ENCODE measurements at regions not wholly inside any gene's neighbourhood (a gene's known extent, or its start where the extent isn't known, plus 50 kb on each side); places are given as distances from the start of the nearest gene placed in this dataset.
"Not testable (repeated sequence)": the region's sequence is repeated elsewhere in the genome, so short reads cannot be mapped to it uniquely, and the experiment has no call there.

- H3K27me3 ChIP-seq (ENCODE audit: low read depth); DNase-seq (ENCODE audit: low spot score in 2 of 2); H3K9me3 ChIP-seq; H3K36me3 ChIP-seq (replicated peaks); H3K4me3 ChIP-seq; H3K4me1 ChIP-seq; in situ Hi-C loops (cut with MboI; ENCODE audit: low sequenced_read_pairs): not testable (repeated sequence)
Measured at GRCh38 chr5:176103083-176103482, 135.0 kb upstream of the THOC3 start.

- H3K4me3 ChIP-seq; H3K27me3 ChIP-seq (ENCODE audit: low read depth); in situ Hi-C loops (cut with MboI; ENCODE audit: low sequenced_read_pairs); H3K9me3 ChIP-seq; DNase-seq (ENCODE audit: low spot score in 2 of 2); H3K4me1 ChIP-seq; H3K36me3 ChIP-seq (replicated peaks): not testable (repeated sequence)
Measured at GRCh38 chr5:176112888-176113287, 125.3 kb upstream of the SIMC1 start.

GRCh38 chr5:176113673-176114335, 124.4 kb upstream of the SIMC1 start:
- DNase-seq (ENCODE audit: low spot score in 2 of 2); in situ Hi-C loops (cut with MboI; ENCODE audit: low sequenced_read_pairs); H3K4me3 ChIP-seq; H3K9me3 ChIP-seq; H3K27me3 ChIP-seq (ENCODE audit: low read depth); H3K4me1 ChIP-seq; H3K36me3 ChIP-seq (replicated peaks): not testable (repeated sequence)

GRCh38 chr5:176114825-176115224, 123.4 kb upstream of the SIMC1 start:
- in situ Hi-C loops (cut with MboI; ENCODE audit: low sequenced_read_pairs); DNase-seq (ENCODE audit: low spot score in 2 of 2); H3K27me3 ChIP-seq (ENCODE audit: low read depth); H3K36me3 ChIP-seq (replicated peaks); H3K9me3 ChIP-seq; H3K4me3 ChIP-seq; H3K4me1 ChIP-seq: not testable (repeated sequence)

- H3K4me1 ChIP-seq; H3K36me3 ChIP-seq (replicated peaks); H3K27me3 ChIP-seq (ENCODE audit: low read depth); DNase-seq (ENCODE audit: low spot score in 2 of 2); H3K4me3 ChIP-seq; in situ Hi-C loops (cut with MboI; ENCODE audit: low sequenced_read_pairs); H3K9me3 ChIP-seq: not testable (repeated sequence)
Measured at GRCh38 chr5:176117699-176118238, 120.5 kb upstream of the SIMC1 start.

GRCh38 chr5:176122361-176122760, 115.9 kb upstream of the SIMC1 start:
- DNase-seq (ENCODE audit: low spot score in 2 of 2); H3K4me1 ChIP-seq; in situ Hi-C loops (cut with MboI; ENCODE audit: low sequenced_read_pairs); H3K4me3 ChIP-seq; H3K36me3 ChIP-seq (replicated peaks); H3K27me3 ChIP-seq (ENCODE audit: low read depth); H3K9me3 ChIP-seq: not testable (repeated sequence)

GRCh38 chr5:176124120-176124519, 114.1 kb upstream of the SIMC1 start:
- in situ Hi-C loops (cut with MboI; ENCODE audit: low sequenced_read_pairs); H3K36me3 ChIP-seq (replicated peaks); H3K27me3 ChIP-seq (ENCODE audit: low read depth); DNase-seq (ENCODE audit: low spot score in 2 of 2); H3K9me3 ChIP-seq; H3K4me3 ChIP-seq; H3K4me1 ChIP-seq: not testable (repeated sequence)

GRCh38 chr5:176131771-176132170, 106.5 kb upstream of the SIMC1 start:
- Histone ChIP-seq H3K27me3 (ENCODE audit: low read depth) (no peaks in the 10 kb centered on the region), H3K9me3 (no peaks in the 10 kb centered on the region), H3K4me3 (no peak overlapping the region), H3K36me3 (replicated peaks) (no peaks in the 10 kb centered on the region), H3K4me1 (no peaks in the 10 kb centered on the region)
- DNase-seq (ENCODE audit: low spot score in 2 of 2): no peak
- in situ Hi-C loops (cut with MboI; ENCODE audit: low sequenced_read_pairs): loop anchor here (25.0 kb wide), 1 partner anchor 1581 kb away; no protein-coding TSS in a partner anchor

- in situ Hi-C loops (cut with MboI; ENCODE audit: low sequenced_read_pairs): loop anchor here (25.0 kb wide), 1 partner anchor 1580 kb away; no protein-coding TSS in a partner anchor
- Histone ChIP-seq H3K4me3 (no peak overlapping the region), H3K27me3 (ENCODE audit: low read depth) (0 out of 2 replicates have a peak, but pooled peaks cover 2% of the 10 kb centered on the region), H3K9me3 (no peaks in the 10 kb centered on the region), H3K4me1 (no peaks in the 10 kb centered on the region), H3K36me3 (replicated peaks) (no peaks in the 10 kb centered on the region)
- no peak for DNase-seq (ENCODE audit: low spot score in 2 of 2)
Measured at GRCh38 chr5:176132471-176133288, 105.5 kb upstream of the SIMC1 start.

GRCh38 chr5:176133289-176133870, 104.8 kb upstream of the SIMC1 start:
- Histone ChIP-seq H3K4me3 (no peak overlapping the region), H3K27me3 (ENCODE audit: low read depth) (0 out of 2 replicates have a peak, but pooled peaks cover 2% of the 10 kb centered on the region), H3K36me3 (replicated peaks) (no peaks in the 10 kb centered on the region), H3K9me3 (no peaks in the 10 kb centered on the region), H3K4me1 (no peaks in the 10 kb centered on the region)
- no peak for DNase-seq (ENCODE audit: low spot score in 2 of 2)
- in situ Hi-C loops (cut with MboI; ENCODE audit: low sequenced_read_pairs): loop anchor here (25.0 kb wide), 1 partner anchor 1579 kb away; no protein-coding TSS in a partner anchor

GRCh38 chr5:176133877-176134276, 104.3 kb upstream of the SIMC1 start:
- no peaks in the 10 kb centered on the region for H3K4me1 ChIP-seq
- no peaks in the 10 kb centered on the region for H3K36me3 ChIP-seq (replicated peaks)
- 0 out of 2 replicates have a peak, but pooled peaks cover 2% of the 10 kb centered on the region for H3K27me3 ChIP-seq (ENCODE audit: low read depth)
- no peak overlapping the region for H3K4me3 ChIP-seq
- DNase-seq (ENCODE audit: low spot score in 2 of 2): no peak
- in situ Hi-C loops (cut with MboI; ENCODE audit: low sequenced_read_pairs): loop anchor here (25.0 kb wide), 1 partner anchor 1578 kb away; no protein-coding TSS in a partner anchor
- no peaks in the 10 kb centered on the region for H3K9me3 ChIP-seq

GRCh38 chr5:176134529-176135223, 103.5 kb upstream of the SIMC1 start:
- no peak overlapping the region for H3K4me3 ChIP-seq
- in situ Hi-C loops (cut with MboI; ENCODE audit: low sequenced_read_pairs): loop anchor here (25.0 kb wide), 1 partner anchor 1578 kb away; no protein-coding TSS in a partner anchor

GRCh38 chr5:176140138-176140537, 98.1 kb upstream of the SIMC1 start:
- in situ Hi-C loops (cut with MboI; ENCODE audit: low sequenced_read_pairs): loop anchor here (25.0 kb wide), 1 partner anchor 1572 kb away; no protein-coding TSS in a partner anchor
- DNase-seq (ENCODE audit: low spot score in 2 of 2); H3K4me1 ChIP-seq; H3K4me3 ChIP-seq; H3K9me3 ChIP-seq; H3K27me3 ChIP-seq (ENCODE audit: low read depth); H3K36me3 ChIP-seq (replicated peaks): not testable (repeated sequence)

More at GRCh38 chr5:176134529-176135223, 103.5 kb upstream of the SIMC1 start:
- H3K9me3 ChIP-seq: no peaks in the 10 kb centered on the region
- H3K27me3 ChIP-seq (ENCODE audit: low read depth): 0 out of 2 replicates have a peak, but pooled peaks cover 2% of the 10 kb centered on the region
- no peaks in the 10 kb centered on the region for H3K4me1 ChIP-seq
- H3K36me3 ChIP-seq (replicated peaks): no peaks in the 10 kb centered on the region
- no peak for DNase-seq (ENCODE audit: low spot score in 2 of 2)
